ENCODE measurements at regions not wholly inside any gene's neighbourhood (a gene's known extent, or its start where the extent isn't known, plus 50 kb on each side); places are given as distances from the start of the nearest gene placed in this dataset.

DNA sequence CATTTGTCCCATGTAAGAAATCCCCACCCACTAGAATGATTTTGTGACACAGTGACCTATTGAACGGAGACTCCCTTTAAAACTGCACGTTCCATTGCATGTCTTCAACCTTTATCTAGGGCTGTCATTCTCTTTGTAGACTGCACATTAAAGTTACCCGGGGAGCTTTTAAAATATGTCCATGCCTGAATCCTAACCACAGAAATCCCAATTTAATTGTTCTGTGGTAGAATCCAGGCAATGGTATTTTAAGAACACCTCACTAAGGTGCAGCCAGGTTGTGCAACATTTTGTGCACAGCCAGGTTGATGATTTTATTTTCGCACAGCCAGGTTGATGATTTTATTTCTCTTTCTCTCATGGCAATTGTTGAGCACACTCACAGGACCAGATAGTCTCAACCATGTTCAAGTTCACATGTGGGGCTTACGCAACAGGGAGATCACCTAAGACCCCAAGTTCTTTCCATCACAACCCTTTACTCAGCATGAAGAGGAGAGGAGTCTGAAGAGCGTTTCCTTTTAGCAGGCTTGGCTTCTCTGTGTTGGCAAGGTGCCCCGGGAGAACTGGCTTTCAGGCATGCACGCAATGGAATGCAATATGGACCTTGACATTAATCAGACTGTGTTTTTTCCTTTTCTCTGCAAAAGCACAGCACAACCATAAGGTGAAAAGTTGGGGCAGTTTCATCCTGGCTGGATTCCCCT is 467.3 kb upstream of the ETAA1 start:
- H3K27ac ChIP-seq: no peak overlapping the region
- no peak overlapping the region for H3K4me3 ChIP-seq
- H4K20me1 ChIP-seq: no peaks in the 10 kb centered on the region
- TF ChIP-seq Cebpa-rat (IDR thresholded peaks at IDR 0.05): no peak
- no peak overlapping the region for H3K4me2 ChIP-seq
- no peaks in the 10 kb centered on the region for H3K36me3 ChIP-seq
- H3K4me1 ChIP-seq: no peaks in the 10 kb centered on the region
- H3K27me3 ChIP-seq: no peaks in the 10 kb centered on the region
- no peaks in the 10 kb centered on the region for H3K9me3 ChIP-seq
- H3K9ac ChIP-seq: no peak overlapping the region

DNA sequence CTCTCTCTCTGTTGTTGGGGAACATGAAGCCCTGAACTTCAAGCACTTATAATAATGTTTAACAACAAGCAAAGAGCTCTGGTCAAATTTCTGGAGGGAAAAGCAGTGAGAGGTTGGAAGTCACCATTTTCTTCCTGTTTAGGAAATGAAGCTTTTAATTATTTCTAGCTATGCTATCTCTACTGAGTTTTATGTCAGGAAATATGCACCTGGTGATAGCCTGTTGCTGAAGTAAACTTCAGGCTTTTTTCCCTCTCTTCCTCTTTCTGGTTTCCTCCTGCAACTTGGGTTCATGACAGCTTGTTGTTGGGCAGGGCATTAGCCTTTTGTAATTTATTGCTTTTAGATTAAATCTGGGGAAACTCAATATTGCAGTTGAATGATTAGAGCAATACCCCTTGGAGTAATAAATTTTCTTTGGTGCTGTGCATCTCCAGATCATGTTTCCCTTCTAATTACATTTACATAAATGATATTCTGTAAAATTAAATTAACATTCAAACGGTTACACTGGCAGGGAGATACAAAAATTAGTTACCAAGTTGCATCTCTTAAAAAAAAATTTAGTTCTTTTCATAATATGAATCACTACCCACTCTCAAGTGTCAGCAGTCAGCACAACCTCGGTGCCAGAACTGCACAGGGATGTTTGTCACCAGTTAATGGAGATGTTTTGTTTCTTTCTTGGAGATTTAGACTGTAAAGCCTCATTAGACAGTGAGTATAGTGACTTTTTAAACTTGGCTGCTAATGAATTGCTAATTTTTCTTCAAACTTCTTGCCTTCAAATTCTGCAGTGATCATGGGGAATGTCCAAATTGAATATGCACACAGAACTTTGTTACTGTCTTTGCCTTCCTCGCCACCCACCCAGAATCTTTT is 466.6 kb upstream of the ETAA1 start:
- Histone ChIP-seq H3K27ac (no peak overlapping the region), H3K4me1 (no peaks in the 10 kb centered on the region), H3K4me3 (no peak overlapping the region), H4K20me1 (no peaks in the 10 kb centered on the region), H3K36me3 (no peaks in the 10 kb centered on the region), H3K9me3 (no peaks in the 10 kb centered on the region), H3K9ac (no peak overlapping the region), H3K27me3 (no peaks in the 10 kb centered on the region), H3K4me2 (no peak overlapping the region)
- TF ChIP-seq Cebpa-rat (IDR thresholded peaks at IDR 0.05): no peak

GRCh38 chr2:66938471-66938967 is 458.6 kb upstream of the ETAA1 start:
- TF ChIP-seq Cebpa-rat (IDR thresholded peaks at IDR 0.05): no peak
- no peaks in the 10 kb centered on the region for H3K9me3 ChIP-seq

DNA sequence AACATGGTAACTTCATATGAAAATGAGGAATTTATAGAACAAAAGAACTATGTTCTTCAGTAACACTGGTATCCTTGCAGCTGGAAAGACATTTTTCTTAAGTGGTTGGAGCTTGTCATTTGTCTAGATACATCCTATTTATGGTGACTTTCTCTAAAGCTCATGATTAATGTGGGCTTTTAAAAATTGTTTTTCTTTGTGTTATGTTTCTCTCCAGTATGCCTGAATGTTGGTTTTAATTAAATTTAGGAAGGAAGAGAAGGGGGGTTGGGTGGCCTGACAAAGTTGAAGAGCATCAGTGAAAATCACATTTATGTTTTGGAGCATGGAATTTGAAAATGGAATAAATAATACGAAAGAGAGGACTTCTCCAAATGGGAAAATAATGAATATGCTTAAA is 457.1 kb upstream of the ETAA1 start:
- no peak overlapping the region for H3K27ac ChIP-seq
- no peak for TF ChIP-seq Cebpa-rat (IDR thresholded peaks at IDR 0.05)

More at GRCh38 chr2:66938471-66938967, 458.6 kb upstream of the ETAA1 start:
- Histone ChIP-seq H4K20me1 (no peaks in the 10 kb centered on the region), H3K4me3 (no peak overlapping the region), H3K27me3 (no peaks in the 10 kb centered on the region), H3K36me3 (no peaks in the 10 kb centered on the region), H3K4me2 (no peak overlapping the region), H3K27ac (no peak overlapping the region), H3K4me1 (no peaks in the 10 kb centered on the region), H3K9ac (no peak overlapping the region)

GRCh38 chr2:66948234-66948633 is 448.9 kb upstream of the ETAA1 start:
- Histone ChIP-seq H3K36me3 (no peaks in the 10 kb centered on the region), H3K27ac (no peak overlapping the region), H3K4me2 (no peak overlapping the region), H3K9me3 (no peaks in the 10 kb centered on the region), H3K9ac (no peak overlapping the region), H3K4me3 (no peak overlapping the region), H3K4me1 (no peaks in the 10 kb centered on the region), H4K20me1 (no peaks in the 10 kb centered on the region), H3K27me3 (no peaks in the 10 kb centered on the region)
- TF ChIP-seq Cebpa-rat (IDR thresholded peaks at IDR 0.05): no peak

More for the DNA sequence above, 457.1 kb upstream of the ETAA1 start:
- no peaks in the 10 kb centered on the region for H3K36me3 ChIP-seq
- no peak overlapping the region for H3K4me3 ChIP-seq
- no peaks in the 10 kb centered on the region for H3K4me1 ChIP-seq
- H3K27me3 ChIP-seq: no peaks in the 10 kb centered on the region
- no peak overlapping the region for H3K4me2 ChIP-seq
- H3K9ac ChIP-seq: no peak overlapping the region
- no peaks in the 10 kb centered on the region for H3K9me3 ChIP-seq
- no peaks in the 10 kb centered on the region for H4K20me1 ChIP-seq

DNA sequence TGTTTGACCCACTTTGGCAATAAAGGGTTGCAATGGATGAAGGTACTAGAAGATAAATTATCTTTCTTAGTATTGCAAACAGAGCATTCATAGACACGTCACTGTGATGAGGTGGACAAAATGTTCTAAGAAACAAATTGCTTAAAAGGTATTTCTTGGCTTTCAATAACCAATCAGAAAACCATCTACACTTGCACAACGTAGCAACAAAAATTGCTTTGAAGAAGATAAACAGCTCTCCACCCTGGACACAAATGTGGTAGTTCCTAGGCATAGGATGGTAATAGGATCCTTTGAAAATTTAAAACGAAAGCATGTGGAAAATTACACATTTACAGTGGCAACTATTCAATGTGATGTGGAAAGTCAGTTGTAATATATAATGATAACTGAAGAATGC is 439.9 kb upstream of the ETAA1 start:
- TF ChIP-seq Cebpa-rat (IDR thresholded peaks at IDR 0.05): no peak
- no peak overlapping the region for H3K4me2 ChIP-seq
- peaks cover 10% of the 10 kb centered on the region for H3K4me1 ChIP-seq

DNA sequence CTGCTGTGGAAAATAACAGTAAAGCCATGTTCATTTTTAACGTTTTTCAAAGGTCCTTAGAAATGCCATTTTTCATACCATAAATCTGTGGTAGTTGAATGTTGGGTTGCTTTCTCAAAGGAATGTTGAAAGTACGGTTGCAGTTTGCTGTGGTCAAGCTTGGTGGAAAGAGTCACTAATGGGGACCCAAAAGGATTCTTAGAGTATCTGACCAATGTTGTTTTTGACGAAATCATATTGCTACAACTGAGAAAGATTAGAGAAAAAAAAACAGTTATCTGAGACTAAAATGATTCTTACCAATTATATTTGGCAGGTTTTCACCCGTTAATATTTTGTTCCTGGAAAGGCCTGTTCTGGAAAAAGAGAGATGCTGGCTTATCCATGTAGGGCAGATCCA is 439.5 kb upstream of the ETAA1 start:
- H3K4me3 ChIP-seq: no peak overlapping the region
- H4K20me1 ChIP-seq: no peaks in the 10 kb centered on the region
- H3K36me3 ChIP-seq: no peaks in the 10 kb centered on the region
- no peak overlapping the region for H3K27ac ChIP-seq
- H3K27me3 ChIP-seq: no peaks in the 10 kb centered on the region
- TF ChIP-seq Cebpa-rat (IDR thresholded peaks at IDR 0.05): no peak
- no peaks in the 10 kb centered on the region for H3K9me3 ChIP-seq
- peaks cover 10% of the 10 kb centered on the region for H3K4me1 ChIP-seq
- H3K4me2 ChIP-seq: no peak overlapping the region
- no peak overlapping the region for H3K9ac ChIP-seq

More for the DNA sequence above, 439.9 kb upstream of the ETAA1 start:
- no peaks in the 10 kb centered on the region for H3K9me3 ChIP-seq
- no peaks in the 10 kb centered on the region for H3K27me3 ChIP-seq
- H3K36me3 ChIP-seq: no peaks in the 10 kb centered on the region
- no peak overlapping the region for H3K9ac ChIP-seq
- no peaks in the 10 kb centered on the region for H4K20me1 ChIP-seq
- no peak overlapping the region for H3K4me3 ChIP-seq
- no peak overlapping the region for H3K27ac ChIP-seq

- TF ChIP-seq Cebpa-rat (IDR thresholded peaks at IDR 0.05): no peak
- Histone ChIP-seq H3K36me3 (no peaks in the 10 kb centered on the region), H3K4me2 (peak overlapping the region; percentile 40), H4K20me1 (no peaks in the 10 kb centered on the region), H3K27ac (no peak overlapping the region), H3K4me1 (peaks cover 10% of the 10 kb centered on the region), H3K9ac (no peak overlapping the region), H3K27me3 (no peaks in the 10 kb centered on the region), H3K4me3 (no peak overlapping the region), H3K9me3 (no peaks in the 10 kb centered on the region)
These were observed 437.0 kb upstream of the ETAA1 start for GRCh38 chr2:66960161-66960560.

DNA sequence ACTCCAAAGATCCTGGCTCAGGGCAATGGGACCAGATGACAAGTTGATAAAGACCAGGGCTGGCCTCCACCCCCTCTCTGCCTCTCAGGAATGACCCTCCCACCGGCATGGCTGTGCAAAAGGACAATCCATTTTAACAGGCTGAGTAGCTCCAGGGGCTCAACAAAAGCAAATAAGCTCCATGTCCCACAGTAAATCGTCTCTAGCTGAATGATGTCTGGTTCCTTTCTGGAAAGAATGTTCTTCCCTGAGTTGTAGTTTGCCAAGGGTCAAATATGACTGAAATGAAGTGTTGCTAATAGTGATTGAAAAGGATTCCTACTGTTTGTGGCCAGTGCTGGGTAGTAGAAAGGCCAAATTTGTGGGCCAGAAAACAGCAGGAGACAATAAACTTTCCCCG is 434.4 kb upstream of the ETAA1 start:
- TF ChIP-seq Cebpa-rat (IDR thresholded peaks at IDR 0.05): no peak
- no peaks in the 10 kb centered on the region for H3K9me3 ChIP-seq
- H3K4me2 ChIP-seq: no peak overlapping the region
- no peaks in the 10 kb centered on the region for H3K27me3 ChIP-seq
- no peaks in the 10 kb centered on the region for H4K20me1 ChIP-seq
- H3K4me1 ChIP-seq: peaks cover 10% of the 10 kb centered on the region
- no peak overlapping the region for H3K27ac ChIP-seq
- H3K4me3 ChIP-seq: no peak overlapping the region
- H3K9ac ChIP-seq: no peak overlapping the region
- no peaks in the 10 kb centered on the region for H3K36me3 ChIP-seq

DNA sequence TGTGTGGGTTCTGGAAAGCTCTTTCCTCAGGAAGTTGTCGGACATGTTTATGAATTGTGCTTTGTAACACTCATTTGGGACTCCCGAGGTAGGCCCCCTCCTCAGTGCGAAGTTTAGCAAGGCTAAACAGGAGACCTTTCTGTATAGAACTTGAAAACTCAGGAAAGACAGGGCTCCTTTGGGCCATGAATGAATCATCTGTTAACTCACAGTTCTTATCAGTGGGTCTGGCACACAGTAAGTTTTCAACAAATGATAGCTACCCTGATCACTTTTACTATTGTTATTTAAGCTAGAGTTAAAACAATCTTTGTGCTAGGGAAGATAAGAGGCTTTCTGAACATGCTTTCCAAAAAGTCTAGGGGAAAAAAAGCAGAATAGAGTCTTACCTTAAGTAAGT is 430.5 kb upstream of the ETAA1 start:
- Histone ChIP-seq H3K36me3 (no peaks in the 10 kb centered on the region), H4K20me1 (no peaks in the 10 kb centered on the region), H3K27ac (no peak overlapping the region), H3K4me3 (no peak overlapping the region), H3K9ac (no peak overlapping the region), H3K4me1 (no peaks in the 10 kb centered on the region), H3K9me3 (no peaks in the 10 kb centered on the region), H3K4me2 (no peak overlapping the region), H3K27me3 (no peaks in the 10 kb centered on the region)
- no peak for TF ChIP-seq Cebpa-rat (IDR thresholded peaks at IDR 0.05)

Measured in BLaER1 (cell line).